ENCODE measurements at regions not wholly inside any gene's neighbourhood (a gene's known extent, or its start where the extent isn't known, plus 50 kb on each side); places are given as distances from the start of the nearest gene placed in this dataset.

DNA sequence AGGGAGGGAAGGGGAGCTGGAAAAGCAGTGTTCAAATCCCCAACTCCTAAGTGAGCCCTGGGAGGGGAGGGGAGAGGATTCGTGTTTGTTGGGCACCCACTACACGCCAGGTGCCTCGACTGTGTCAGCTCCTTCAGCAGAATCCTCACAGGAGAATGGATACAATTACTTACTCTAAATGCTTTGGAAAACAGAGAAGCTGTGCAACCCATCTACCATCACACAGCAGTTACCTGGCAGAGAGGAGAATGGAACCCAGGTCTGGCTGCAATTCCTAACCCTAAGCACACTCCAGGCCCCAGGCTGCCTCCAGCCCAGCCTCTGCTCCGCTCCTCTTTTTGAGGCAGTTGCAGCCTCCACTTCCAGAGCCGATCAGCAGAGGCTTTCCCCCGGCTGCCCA is 86.4 kb upstream of the PTPN1 start:
- TF ChIP-seq, protein P1, sequence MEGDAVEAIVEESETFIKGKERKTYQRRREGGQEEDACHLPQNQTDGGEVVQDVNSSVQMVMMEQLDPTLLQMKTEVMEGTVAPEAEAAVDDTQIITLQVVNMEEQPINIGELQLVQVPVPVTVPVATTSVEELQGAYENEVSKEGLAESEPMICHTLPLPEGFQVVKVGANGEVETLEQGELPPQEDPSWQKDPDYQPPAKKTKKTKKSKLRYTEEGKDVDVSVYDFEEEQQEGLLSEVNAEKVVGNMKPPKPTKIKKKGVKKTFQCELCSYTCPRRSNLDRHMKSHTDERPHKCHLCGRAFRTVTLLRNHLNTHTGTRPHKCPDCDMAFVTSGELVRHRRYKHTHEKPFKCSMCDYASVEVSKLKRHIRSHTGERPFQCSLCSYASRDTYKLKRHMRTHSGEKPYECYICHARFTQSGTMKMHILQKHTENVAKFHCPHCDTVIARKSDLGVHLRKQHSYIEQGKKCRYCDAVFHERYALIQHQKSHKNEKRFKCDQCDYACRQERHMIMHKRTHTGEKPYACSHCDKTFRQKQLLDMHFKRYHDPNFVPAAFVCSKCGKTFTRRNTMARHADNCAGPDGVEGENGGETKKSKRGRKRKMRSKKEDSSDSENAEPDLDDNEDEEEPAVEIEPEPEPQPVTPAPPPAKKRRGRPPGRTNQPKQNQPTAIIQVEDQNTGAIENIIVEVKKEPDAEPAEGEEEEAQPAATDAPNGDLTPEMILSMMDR (IDR thresholded peaks at IDR 0.05), result no peak
- TF ChIP-seq POLR2A (IDR thresholded peaks at IDR 0.05), result no peak
